ENCODE measurements at regions not wholly inside any gene's neighbourhood (a gene's known extent, or its start where the extent isn't known, plus 50 kb on each side); places are given as distances from the start of the nearest gene placed in this dataset.

DNA sequence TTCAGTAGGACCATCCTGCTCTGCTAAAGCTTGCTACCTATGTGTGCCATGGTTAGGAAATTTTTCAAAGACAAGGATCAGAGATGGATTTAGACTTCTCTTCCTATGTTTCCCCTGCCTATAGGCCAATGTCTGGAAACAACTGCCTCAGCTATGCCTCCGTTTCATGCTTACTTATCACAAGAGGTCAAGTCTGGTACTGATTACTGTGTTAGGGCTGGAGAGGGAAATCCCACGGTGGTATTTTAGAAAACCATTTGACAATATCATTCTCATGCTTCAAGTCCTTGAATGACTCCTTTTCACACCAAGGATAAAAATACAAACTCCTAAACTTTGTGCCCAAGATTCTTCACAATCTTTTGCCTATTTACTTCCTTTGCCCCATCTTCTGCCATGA lies 484.3 kb downstream of the DHX35 start:
- H3K4me3 ChIP-seq, result no peak overlapping the region

DNA sequence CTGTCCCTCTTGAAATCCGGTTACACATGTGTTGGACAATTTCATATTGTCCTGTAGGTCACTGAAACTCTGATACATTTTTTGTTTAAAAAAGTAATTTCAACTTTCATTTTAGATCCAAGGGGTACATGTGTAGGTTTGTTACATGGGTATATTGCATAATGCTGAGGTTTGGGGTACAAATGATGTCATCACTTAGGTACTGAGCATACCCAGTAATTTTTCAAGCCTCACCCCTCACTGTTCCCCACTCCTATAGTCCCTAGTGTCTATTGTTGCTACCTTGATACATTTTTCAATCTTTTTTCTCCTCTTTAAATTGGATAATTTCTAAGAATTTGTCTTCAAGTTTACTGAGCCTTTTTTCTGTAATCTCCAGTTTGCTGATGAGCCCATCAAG lies 483.0 kb downstream of the DHX35 start:
- 92 to 96% methylated on average over 1 of the region's 1 CpG for WGBS, 2 donors
- no peaks in the 10 kb centered on the region for H3K4me1 ChIP-seq
- TF ChIP-seq POLR2A (IDR thresholded peaks at IDR 0.05) (no peak), POLR2AphosphoS5 (IDR thresholded peaks at IDR 0.05) (no peak), EP300 (IDR thresholded peaks at IDR 0.05) (no peak)
- TF ChIP-seq, protein P1, sequence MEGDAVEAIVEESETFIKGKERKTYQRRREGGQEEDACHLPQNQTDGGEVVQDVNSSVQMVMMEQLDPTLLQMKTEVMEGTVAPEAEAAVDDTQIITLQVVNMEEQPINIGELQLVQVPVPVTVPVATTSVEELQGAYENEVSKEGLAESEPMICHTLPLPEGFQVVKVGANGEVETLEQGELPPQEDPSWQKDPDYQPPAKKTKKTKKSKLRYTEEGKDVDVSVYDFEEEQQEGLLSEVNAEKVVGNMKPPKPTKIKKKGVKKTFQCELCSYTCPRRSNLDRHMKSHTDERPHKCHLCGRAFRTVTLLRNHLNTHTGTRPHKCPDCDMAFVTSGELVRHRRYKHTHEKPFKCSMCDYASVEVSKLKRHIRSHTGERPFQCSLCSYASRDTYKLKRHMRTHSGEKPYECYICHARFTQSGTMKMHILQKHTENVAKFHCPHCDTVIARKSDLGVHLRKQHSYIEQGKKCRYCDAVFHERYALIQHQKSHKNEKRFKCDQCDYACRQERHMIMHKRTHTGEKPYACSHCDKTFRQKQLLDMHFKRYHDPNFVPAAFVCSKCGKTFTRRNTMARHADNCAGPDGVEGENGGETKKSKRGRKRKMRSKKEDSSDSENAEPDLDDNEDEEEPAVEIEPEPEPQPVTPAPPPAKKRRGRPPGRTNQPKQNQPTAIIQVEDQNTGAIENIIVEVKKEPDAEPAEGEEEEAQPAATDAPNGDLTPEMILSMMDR (IDR thresholded peaks at IDR 0.05), result no peak
- DNase-seq, result no peak
- no peaks in the 10 kb centered on the region for H3K27me3 ChIP-seq
- no peak overlapping the region for H3K4me3 ChIP-seq
- no peaks in the 10 kb centered on the region for H3K9me3 ChIP-seq
- no peak overlapping the region for H3K27ac ChIP-seq
- H3K36me3 ChIP-seq, result no peaks in the 10 kb centered on the region
- intact Hi-C loops (cut with DNase I), result no loop called here

More for the DNA sequence above, 484.3 kb downstream of the DHX35 start:
- H3K4me1 ChIP-seq, result no peaks in the 10 kb centered on the region
- no peaks in the 10 kb centered on the region for H3K36me3 ChIP-seq
- TF ChIP-seq POLR2A (IDR thresholded peaks at IDR 0.05), result no peak
- TF ChIP-seq EP300 (IDR thresholded peaks at IDR 0.05), result no peak
- TF ChIP-seq POLR2AphosphoS5 (IDR thresholded peaks at IDR 0.05), result no peak
- TF ChIP-seq, protein P1 (IDR thresholded peaks at IDR 0.05), result no peak
- WGBS, 2 donors, result 84 to 86% methylated on average over 2 of the region's 2 CpGs
- intact Hi-C loops (cut with DNase I), result no loop called here
- no peaks in the 10 kb centered on the region for H3K27me3 ChIP-seq
- H3K27ac ChIP-seq, result no peak overlapping the region
- no peak for DNase-seq
- no peaks in the 10 kb centered on the region for H3K9me3 ChIP-seq

DNA sequence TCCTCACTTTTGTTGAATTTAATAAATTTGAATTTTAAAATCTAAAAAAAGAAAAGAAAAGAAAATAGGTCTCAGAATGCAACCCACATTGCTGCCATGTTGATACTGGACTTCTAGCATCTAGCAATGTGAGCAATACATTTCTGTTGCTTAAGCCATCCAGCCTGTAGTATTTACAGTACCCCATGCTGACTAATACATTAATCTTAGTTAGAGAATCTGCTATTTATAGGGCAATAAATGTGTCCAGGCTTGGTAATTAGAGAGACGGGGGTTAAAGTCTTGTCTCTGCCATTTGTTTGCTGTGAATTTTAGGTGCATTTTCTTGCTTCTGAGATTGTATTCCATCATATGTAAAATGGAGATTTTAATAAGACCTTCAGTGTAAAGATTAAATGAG lies 471.3 kb downstream of the DHX35 start:
- 80 to 86% methylated on average over 1 of the region's 1 CpG for WGBS, 2 donors
- no peaks in the 10 kb centered on the region for H3K9me3 ChIP-seq
- TF ChIP-seq POLR2A (IDR thresholded peaks at IDR 0.05) (no peak), POLR2AphosphoS5 (IDR thresholded peaks at IDR 0.05) (no peak), EP300 (IDR thresholded peaks at IDR 0.05) (no peak)
- TF ChIP-seq, protein P1 (IDR thresholded peaks at IDR 0.05), result no peak
- H3K27ac ChIP-seq, result no peak overlapping the region
- no peaks in the 10 kb centered on the region for H3K27me3 ChIP-seq
- no peak overlapping the region for H3K4me3 ChIP-seq
- DNase-seq, result no peak
- H3K4me1 ChIP-seq, result no peaks in the 10 kb centered on the region
- H3K36me3 ChIP-seq, result no peaks in the 10 kb centered on the region
- intact Hi-C loops (cut with DNase I), result no loop called here

DNA sequence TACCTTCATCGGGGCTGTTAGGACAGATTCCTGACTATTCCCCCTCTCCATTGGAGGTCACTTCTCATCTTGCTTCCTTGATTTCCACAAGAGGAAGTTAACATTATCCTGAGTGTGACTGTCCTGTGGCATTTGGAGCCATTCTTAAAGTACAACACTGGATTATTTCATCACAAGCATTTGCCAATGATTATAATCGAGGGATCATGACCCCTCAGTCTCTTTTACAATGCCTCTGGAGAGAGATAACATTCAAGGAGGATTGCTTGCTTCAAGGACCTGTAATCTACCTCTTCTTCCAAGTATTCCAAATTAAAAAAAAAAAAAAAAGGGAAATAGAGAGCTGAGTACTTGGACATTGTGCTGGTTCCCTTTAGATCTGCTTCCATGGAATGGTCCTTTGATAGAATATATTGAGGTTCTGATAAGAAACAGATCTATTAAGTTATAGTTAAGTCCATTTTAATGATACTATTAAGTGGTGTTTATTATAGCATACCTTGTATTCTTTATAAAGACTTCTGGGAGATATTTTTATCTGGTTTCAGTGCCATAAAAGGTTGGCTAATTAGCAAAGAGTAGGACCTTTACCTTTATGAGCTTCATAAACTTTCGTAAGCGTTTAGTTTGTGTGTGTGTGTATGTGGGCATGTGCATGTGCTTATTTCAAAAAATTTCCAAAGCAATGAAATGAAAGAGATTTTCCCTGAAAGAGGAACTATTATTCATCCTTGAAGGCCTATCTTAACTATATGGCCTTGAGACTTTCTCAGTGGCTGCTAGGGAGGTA lies 469.1 kb downstream of the DHX35 start:
- TF ChIP-seq POLR2AphosphoS5 (IDR thresholded peaks at IDR 0.05) (no peak), POLR2A (IDR thresholded peaks at IDR 0.05) (no peak), EP300 (IDR thresholded peaks at IDR 0.05) (no peak)
- TF ChIP-seq, protein P1 (IDR thresholded peaks at IDR 0.05), result no peak
- no peak for DNase-seq
- H3K4me3 ChIP-seq, result no peak overlapping the region
- intact Hi-C loops (cut with DNase I), result no loop called here
- H3K9me3 ChIP-seq, result peaks cover 0 to 2% (median 0%) of the 10 kb centered on the region in 4 donors
- no peaks in the 10 kb centered on the region for H3K4me1 ChIP-seq
- 29 to 55% methylated on average over 4 of the region's 4 CpGs for WGBS, 2 donors
- H3K27ac ChIP-seq, result no peak overlapping the region
- no peaks in the 10 kb centered on the region for H3K27me3 ChIP-seq
- no peaks in the 10 kb centered on the region for H3K36me3 ChIP-seq

Data from sigmoid colon (tissue), 6 donors.